ENCODE measurements at regions not wholly inside any gene's neighbourhood (a gene's known extent, or its start where the extent isn't known, plus 50 kb on each side); places are given as distances from the start of the nearest gene placed in this dataset.
"Not testable (repeated sequence)": the region's sequence is repeated elsewhere in the genome, so short reads cannot be mapped to it uniquely, and the experiment has no call there.

- Histone ChIP-seq H3K9me3 (ENCODE audit: severe bottlenecking) (no peaks in the 10 kb centered on the region), H3K4me3 (ENCODE audit: low read depth, low read length) (no peak overlapping the region), H3K27ac (no peak overlapping the region), H3K36me3 (no peaks in the 10 kb centered on the region), H3K27me3 (ENCODE audit: insufficient read depth, low read depth, severe bottlenecking) (no peaks in the 10 kb centered on the region)
- TF ChIP-seq CTCF (IDR thresholded peaks at IDR 0.05; ENCODE audit: low read depth, low read length), result no peak
- DNase-seq, result no peak
These were observed 718.2 kb upstream of the PCDH15 start for GRCh38 chr10:55519264-55519663.

GRCh38 chr10:55518416-55518815 is 717.4 kb upstream of the PCDH15 start:
- not testable (repeated sequence) for H3K27me3 ChIP-seq (ENCODE audit: insufficient read depth, low read depth, severe bottlenecking); H3K9me3 ChIP-seq (ENCODE audit: severe bottlenecking); H3K4me3 ChIP-seq (ENCODE audit: low read depth, low read length); H3K36me3 ChIP-seq; H3K27ac ChIP-seq; DNase-seq

- TF ChIP-seq CTCF (IDR thresholded peaks at IDR 0.05; ENCODE audit: low read depth, low read length), result no peak
- no peak overlapping the region for H3K27ac ChIP-seq
- no peaks in the 10 kb centered on the region for H3K27me3 ChIP-seq (ENCODE audit: insufficient read depth, low read depth, severe bottlenecking)
- DNase-seq, result no peak
- H3K4me3 ChIP-seq (ENCODE audit: low read depth, low read length), result no peak overlapping the region
- no peaks in the 10 kb centered on the region for H3K9me3 ChIP-seq (ENCODE audit: severe bottlenecking)
- no peaks in the 10 kb centered on the region for H3K36me3 ChIP-seq
These were observed 708.1 kb upstream of the PCDH15 start for GRCh38 chr10:55509168-55509567.

GRCh38 chr10:55500931-55501559 is 700.0 kb upstream of the PCDH15 start:
- no peaks in the 10 kb centered on the region for H3K9me3 ChIP-seq (ENCODE audit: severe bottlenecking)
- no peak overlapping the region for H3K4me3 ChIP-seq (ENCODE audit: low read depth, low read length)
- TF ChIP-seq CTCF (IDR thresholded peaks at IDR 0.05; ENCODE audit: low read depth, low read length), result peak; percentile 73
- H3K27me3 ChIP-seq (ENCODE audit: insufficient read depth, low read depth, severe bottlenecking), result no peaks in the 10 kb centered on the region
- peak; percentile 64 for DNase-seq
- H3K27ac ChIP-seq, result no peak overlapping the region
- no peaks in the 10 kb centered on the region for H3K36me3 ChIP-seq

GRCh38 chr10:55497893-55498499 is 697.0 kb upstream of the PCDH15 start:
- no peak for TF ChIP-seq CTCF (IDR thresholded peaks at IDR 0.05; ENCODE audit: low read depth, low read length)
- no peaks in the 10 kb centered on the region for H3K27me3 ChIP-seq (ENCODE audit: insufficient read depth, low read depth, severe bottlenecking)
- H3K4me3 ChIP-seq (ENCODE audit: low read depth, low read length), result no peak overlapping the region
- H3K36me3 ChIP-seq, result no peaks in the 10 kb centered on the region
- DNase-seq, result no peak
- no peaks in the 10 kb centered on the region for H3K9me3 ChIP-seq (ENCODE audit: severe bottlenecking)
- no peak overlapping the region for H3K27ac ChIP-seq

GRCh38 chr10:55495555-55495954 is 694.5 kb upstream of the PCDH15 start:
- Histone ChIP-seq H3K27me3 (ENCODE audit: insufficient read depth, low read depth, severe bottlenecking) (no peaks in the 10 kb centered on the region), H3K27ac (no peak overlapping the region), H3K4me3 (ENCODE audit: low read depth, low read length) (no peak overlapping the region), H3K9me3 (ENCODE audit: severe bottlenecking) (no peaks in the 10 kb centered on the region), H3K36me3 (no peaks in the 10 kb centered on the region)
- TF ChIP-seq CTCF (IDR thresholded peaks at IDR 0.05; ENCODE audit: low read depth, low read length), result no peak
- no peak for DNase-seq
